HEK293T (cell line): ENCODE measurements at regions not wholly inside any gene's neighbourhood (a gene's known extent, or its start where the extent isn't known, plus 50 kb on each side); places are given as distances from the start of the nearest gene placed in this dataset.
"Not testable (repeated sequence)": the region's sequence is repeated elsewhere in the genome, so short reads cannot be mapped to it uniquely, and the experiment has no call there.

Source experiments
- CTCF ChIA-PET: fragments of 350-600 bp; formaldehyde crosslinking; extraction: SDS; loops from one replicate; lab custom pipeline; 2021; ENCODE audit warnings: antibody characterized with exemption, inconsistent platforms; lab: Yijun Ruan, JAX
- POLR2A ChIA-PET: fragments of 350-600 bp; formaldehyde crosslinking; extraction: SDS; loops from one replicate; lab custom pipeline; 2020; ENCODE audit warnings: antibody characterized with exemption, inconsistent platforms; lab: Yijun Ruan, JAX
- DNase-seq: peaks from one replicate; pipeline ENCODE4 v3.0.0; 2012; ENCODE audit warnings: mixed read lengths; ENCODE audit errors: extremely low spot score
- ARNT ChIP-seq: fragments of 450-650 bp; IDR thresholded peaks from 2 replicates; pipeline ENCODE4 v1.6.1; 2017; ENCODE audit warnings: mild to moderate bottlenecking
- BHLHE40 ChIP-seq: fragments of 450-650 bp; IDR thresholded peaks from 2 replicates; pipeline ENCODE4 v1.6.1; 2016; ENCODE audit warnings: mild to moderate bottlenecking, moderate library complexity, borderline replicate concordance
- CTBP1 ChIP-seq: fragments of 450-650 bp; IDR thresholded peaks from 2 replicates; pipeline ENCODE4 v1.6.1; 2016; ENCODE audit warnings: borderline replicate concordance
- ELF4 ChIP-seq: fragments of 450-650 bp; IDR thresholded peaks from 2 replicates; pipeline ENCODE4 v1.6.1; 2017; ENCODE audit warnings: antibody characterized with exemption
- FOXA1 ChIP-seq: fragments of 450-650 bp; IDR thresholded peaks from 2 replicates; pipeline ENCODE4 v1.6.1; 2016; ENCODE audit warnings: mild to moderate bottlenecking
- FOXK2 ChIP-seq: fragments of 450-650 bp; IDR thresholded peaks from 2 replicates; pipeline ENCODE4 v1.6.1; 2016; ENCODE audit warnings: mild to moderate bottlenecking
- FOXM1 ChIP-seq: fragments of 450-650 bp; IDR thresholded peaks from 2 replicates; pipeline ENCODE4 v1.6.1; 2017; ENCODE audit warnings: mild to moderate bottlenecking, borderline replicate concordance
- HDGF ChIP-seq: fragments of 450-650 bp; IDR thresholded peaks from 2 replicates; pipeline ENCODE4 v1.6.1; 2017; ENCODE audit warnings: antibody characterized with exemption, borderline replicate concordance
- L3MBTL2 ChIP-seq: fragments of 450-650 bp; conservative IDR thresholded peaks from 2 replicates; pipeline ENCODE4 v1.6.1; 2016; ENCODE audit warnings: mild to moderate bottlenecking
- LEF1 ChIP-seq: fragments of 450-650 bp; IDR thresholded peaks from 2 replicates; pipeline ENCODE4 v1.6.1; 2017; ENCODE audit warnings: mild to moderate bottlenecking, borderline replicate concordance
- NFRKB ChIP-seq: fragments of 450-650 bp; IDR thresholded peaks from 2 replicates; pipeline ENCODE4 v1.6.1; 2016; ENCODE audit warnings: mild to moderate bottlenecking, moderate library complexity
- SP1 ChIP-seq: fragments of 450-650 bp; IDR thresholded peaks from 2 replicates; pipeline ENCODE4 v1.6.1; 2017
- SUZ12 ChIP-seq: fragments of 450-650 bp; IDR thresholded peaks from 2 replicates; pipeline ENCODE4 v1.6.1; 2016; ENCODE audit warnings: mild to moderate bottlenecking
- TARDBP ChIP-seq: fragments of 450-650 bp; IDR thresholded peaks from 2 replicates; pipeline ENCODE4 v1.6.1; 2016
- ZNF384 ChIP-seq: fragments of 450-650 bp; IDR thresholded peaks from 2 replicates; pipeline ENCODE4 v1.6.1; 2016
- TF ChIP-seq, protein P1 (sequence below): fragments of 450-650 bp; IDR thresholded peaks from 2 replicates; pipeline ENCODE4 v1.6.1; 2016

DNA sequence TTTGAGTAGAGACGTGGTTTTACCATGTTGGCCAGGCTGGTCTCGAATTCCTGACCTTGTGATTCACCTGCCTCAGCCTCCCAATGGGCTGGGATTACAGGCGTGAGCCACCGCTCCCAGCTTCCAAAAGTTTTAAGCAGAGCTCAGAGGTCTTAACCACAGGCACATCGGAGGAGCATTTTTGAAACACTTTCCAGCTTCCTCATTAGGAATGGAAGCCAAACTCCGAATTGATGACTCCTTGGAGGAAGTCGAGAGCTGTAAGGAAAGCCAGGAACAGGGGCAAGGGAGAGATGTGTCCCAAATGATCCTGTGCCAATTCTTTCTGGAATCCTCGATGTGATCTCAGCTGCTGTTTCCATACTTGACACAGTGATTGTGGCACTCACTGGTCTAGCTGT lies 56.2 kb upstream of the CCZ1B start:
- DNase-seq, POLR2A ChIA-PET, CTCF ChIA-PET: not testable (repeated sequence)

DNA sequence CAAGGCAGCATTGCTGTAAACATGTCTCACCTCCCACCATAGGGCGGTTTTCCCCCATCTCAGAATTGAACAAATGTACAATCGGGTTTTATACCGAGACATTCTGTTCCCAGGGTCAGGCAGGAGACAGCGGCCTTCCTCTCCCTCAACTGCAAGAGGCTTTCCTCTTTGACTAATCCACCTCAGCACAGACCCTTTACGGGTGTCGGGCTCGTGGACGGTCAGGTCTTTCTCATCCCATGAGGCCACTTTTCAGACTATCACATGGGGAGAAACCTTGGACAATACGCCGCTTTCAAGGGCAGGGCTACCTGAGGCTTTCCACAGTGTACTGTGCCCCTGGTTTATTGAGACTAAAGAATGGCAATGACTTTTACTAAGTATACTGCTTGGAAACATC lies 57.7 kb upstream of the CCZ1B start:
- CTCF ChIA-PET, DNase-seq, POLR2A ChIA-PET: not testable (repeated sequence)

DNA sequence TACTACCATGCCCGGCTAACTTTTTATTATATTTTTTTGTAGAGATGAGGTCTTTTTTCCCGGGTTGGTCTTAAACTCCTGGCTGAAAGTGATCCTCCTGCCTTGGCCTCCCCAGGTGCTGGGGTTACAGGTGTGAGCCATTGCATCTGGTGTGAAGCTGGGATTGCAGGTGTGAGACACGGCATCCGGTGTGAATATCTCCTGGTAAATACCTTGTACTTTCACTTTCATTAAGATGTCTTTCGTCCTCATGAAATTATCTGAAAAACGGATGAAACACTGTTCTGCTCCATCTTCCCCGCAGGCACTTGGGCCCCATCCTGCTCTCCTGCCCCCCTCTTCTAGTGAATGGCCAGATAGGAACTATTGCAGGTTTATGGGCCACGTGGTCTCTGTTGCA lies 60.1 kb upstream of the CCZ1B start:
- no peak for TF ChIP-seq NFRKB
- TF ChIP-seq CTBP1, result no peak
- no peak for TF ChIP-seq LEF1
- no peak for TF ChIP-seq TARDBP
- no peak for TF ChIP-seq FOXK2
- no peak for TF ChIP-seq L3MBTL2
- no peak for TF ChIP-seq SP1
- no peak for TF ChIP-seq HDGF
- no peak for TF ChIP-seq FOXM1
- no peak for TF ChIP-seq ELF4
- no peak for TF ChIP-seq ZNF384
- TF ChIP-seq BHLHE40, result no peak
- TF ChIP-seq SUZ12, result no peak
- TF ChIP-seq, protein P1, sequence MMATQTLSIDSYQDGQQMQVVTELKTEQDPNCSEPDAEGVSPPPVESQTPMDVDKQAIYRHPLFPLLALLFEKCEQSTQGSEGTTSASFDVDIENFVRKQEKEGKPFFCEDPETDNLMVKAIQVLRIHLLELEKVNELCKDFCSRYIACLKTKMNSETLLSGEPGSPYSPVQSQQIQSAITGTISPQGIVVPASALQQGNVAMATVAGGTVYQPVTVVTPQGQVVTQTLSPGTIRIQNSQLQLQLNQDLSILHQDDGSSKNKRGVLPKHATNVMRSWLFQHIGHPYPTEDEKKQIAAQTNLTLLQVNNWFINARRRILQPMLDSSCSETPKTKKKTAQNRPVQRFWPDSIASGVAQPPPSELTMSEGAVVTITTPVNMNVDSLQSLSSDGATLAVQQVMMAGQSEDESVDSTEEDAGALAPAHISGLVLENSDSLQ, result no peak
- TF ChIP-seq FOXA1, result no peak
- TF ChIP-seq ARNT, result no peak
- ChIA-PET CTCF (no interaction called here), POLR2A (no interaction called here)
- DNase-seq, result no peak

DNA sequence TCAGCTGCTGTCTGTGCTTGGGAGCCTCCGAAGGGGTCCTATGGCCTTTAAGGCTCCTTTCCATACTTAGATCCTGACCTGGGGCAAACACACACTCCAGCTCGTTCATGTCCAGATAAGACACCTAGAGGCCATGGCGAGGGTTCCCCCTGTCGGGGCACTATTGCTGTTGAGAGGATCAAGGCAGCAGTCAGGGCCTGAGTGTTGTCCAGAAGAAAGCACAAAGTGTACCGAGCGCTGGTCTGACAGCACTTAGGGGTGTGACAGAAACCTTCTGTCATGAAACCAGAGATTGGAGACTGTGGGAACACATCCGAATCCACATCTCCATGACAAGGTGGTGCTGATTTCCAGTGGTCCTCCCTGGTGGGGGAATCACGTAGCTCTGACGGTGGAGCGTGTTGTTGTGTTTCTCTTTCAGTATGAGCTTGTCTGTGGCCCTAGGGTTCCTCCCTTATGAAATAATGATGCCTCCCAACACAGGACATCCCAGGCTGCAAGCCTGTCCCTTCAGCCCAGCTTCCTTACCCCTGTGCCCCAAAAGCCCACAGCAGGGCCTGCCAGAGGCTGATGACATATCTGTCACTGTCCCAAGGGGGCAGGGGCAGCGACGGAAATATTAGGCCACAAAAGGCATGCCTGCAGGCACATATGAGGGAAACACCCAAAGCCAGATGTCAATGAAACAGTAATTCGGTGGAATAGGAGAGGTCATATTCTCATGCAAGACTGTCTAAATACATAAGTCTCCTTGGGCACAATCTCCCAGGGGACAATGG lies 62.4 kb upstream of the CCZ1B start:
- CTCF ChIA-PET, result interaction anchor here (0.6 kb wide), 1 partner anchor 833 kb away, joined by 3 read pairs; no protein-coding TSS in a partner anchor
- DNase-seq, POLR2A ChIA-PET: not testable (repeated sequence)

DNA sequence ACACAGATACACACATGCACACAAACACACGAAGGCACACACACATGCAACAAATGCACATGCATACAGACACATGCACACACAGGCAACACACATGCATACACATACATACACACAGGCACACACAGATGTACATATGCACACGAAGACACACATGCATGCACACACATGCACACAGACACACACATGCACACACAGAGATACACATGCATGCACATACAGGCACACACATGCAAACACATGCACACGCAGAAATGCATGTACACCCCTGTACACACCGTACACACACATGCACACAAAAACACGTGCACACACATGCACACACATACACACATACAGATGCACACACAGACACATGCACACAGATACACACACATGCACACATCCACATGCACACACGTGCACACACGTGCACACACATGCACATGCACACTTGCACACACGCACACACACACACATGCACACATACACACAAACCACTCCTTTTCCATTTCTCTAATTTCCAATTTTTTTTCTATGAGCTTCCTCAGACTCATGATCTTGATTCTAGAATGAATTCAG lies 63.3 kb upstream of the CCZ1B start:
- ChIA-PET POLR2A (no interaction called here), CTCF (no interaction called here)
- TF ChIP-seq FOXK2 (no peak), SUZ12 (no peak), ZNF384 (no peak), SP1 (no peak), ELF4 (no peak), L3MBTL2 (no peak), LEF1 (no peak), FOXA1 (no peak), HDGF (no peak), TARDBP (no peak)
- TF ChIP-seq, protein P1, result no peak
- no peak for DNase-seq

DNA sequence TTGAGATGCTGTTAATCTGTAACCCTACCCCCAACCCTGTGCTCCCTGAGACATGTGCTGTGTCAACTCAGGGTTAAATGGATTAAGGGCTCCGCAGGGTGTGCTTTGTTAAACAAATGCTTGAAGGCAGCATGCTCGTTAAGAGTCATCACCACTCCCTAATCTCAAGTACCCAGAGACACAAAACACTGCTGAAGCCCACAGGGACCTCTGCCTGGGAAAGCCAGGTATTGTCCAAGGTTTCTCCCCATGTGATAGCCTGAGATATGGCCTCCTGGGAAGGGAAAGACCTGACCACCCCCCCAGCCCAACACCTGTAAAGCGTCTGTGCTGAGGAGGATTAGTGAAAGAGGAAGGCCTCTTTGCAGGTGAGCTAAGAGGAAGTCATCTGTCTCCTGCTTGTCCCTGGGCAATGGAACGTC lies 76.0 kb upstream of the CCZ1B start:
- CTCF ChIA-PET, DNase-seq, POLR2A ChIA-PET: not testable (repeated sequence)

DNA sequence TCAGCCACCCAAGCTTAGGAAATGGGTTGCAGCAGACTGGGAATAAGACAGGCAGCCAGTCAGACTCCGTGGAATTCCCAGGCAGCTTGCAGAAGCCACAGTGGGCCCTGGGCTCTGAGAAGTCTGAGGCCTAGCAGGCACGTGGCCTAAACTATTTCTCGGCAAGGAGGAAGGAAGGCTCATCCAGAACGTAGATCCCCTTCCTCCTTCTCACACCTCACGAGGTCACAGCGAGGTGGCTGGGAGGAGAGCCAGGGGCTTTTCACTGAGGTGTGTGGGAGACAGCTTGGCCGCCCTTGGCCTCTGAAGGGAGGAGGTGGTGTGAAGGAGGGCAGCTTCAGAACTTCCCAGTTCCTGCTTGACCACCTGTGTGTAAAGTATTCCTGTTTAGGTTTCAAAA lies 77.2 kb upstream of the CCZ1B start:
- CTCF ChIA-PET, DNase-seq, POLR2A ChIA-PET: not testable (repeated sequence)

DNA sequence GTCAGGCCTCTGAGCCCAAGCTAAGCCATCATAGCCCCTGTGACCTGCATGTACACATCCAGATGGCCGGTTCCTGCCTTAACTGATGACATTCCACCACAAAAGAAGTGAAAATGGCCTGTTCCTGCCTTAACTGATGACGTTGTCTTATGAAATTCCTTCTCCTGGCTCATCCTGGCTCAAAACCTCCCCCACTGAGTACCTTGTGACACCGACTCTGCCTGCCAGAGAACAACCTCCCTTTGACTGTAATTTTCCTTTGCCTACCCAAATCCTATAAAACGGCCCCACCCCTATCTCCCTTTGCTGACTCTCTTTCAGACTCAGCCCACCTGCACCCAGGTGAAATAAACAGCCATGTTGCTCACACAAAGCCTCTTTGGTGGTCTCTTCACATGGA lies 77.7 kb upstream of the CCZ1B start:
- POLR2A ChIA-PET, DNase-seq, CTCF ChIA-PET: not testable (repeated sequence)

DNA sequence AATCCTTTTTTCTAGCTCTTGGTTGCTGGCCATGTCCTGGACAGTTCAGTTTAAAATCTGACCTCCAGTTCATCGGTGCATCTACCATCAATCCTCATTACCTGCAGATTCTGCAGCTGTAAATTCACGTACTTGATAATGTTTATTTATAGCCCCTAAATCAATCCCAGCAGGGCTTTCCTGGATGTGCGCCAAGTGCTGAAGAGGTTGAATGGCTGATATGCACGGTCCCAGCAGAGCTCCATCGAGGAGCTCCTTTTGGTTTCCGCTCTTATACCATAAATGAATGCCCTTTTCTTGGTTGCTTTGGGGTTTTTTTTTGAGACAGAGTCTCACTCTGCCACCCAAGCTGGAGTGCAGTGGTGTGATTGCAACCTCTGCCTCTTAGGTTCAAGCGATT lies 91.2 kb upstream of the CCZ1B start:
- no peak for DNase-seq
- POLR2A ChIA-PET, result no interaction called here
- no peak for TF ChIP-seq ELF4
- TF ChIP-seq LEF1, result no peak
- TF ChIP-seq ARNT, result no peak
- no peak for TF ChIP-seq FOXM1
- TF ChIP-seq, protein P1, result no peak
- TF ChIP-seq ZNF384, result no peak
- TF ChIP-seq TARDBP, result no peak
- TF ChIP-seq BHLHE40, result no peak
- no peak for TF ChIP-seq CTBP1
- no peak for TF ChIP-seq SP1
- no peak for TF ChIP-seq L3MBTL2
- TF ChIP-seq NFRKB, result no peak
- no peak for TF ChIP-seq HDGF
- no peak for TF ChIP-seq SUZ12
- no peak for TF ChIP-seq FOXK2
- no peak for TF ChIP-seq FOXA1
- CTCF ChIA-PET, result no interaction called here

DNA sequence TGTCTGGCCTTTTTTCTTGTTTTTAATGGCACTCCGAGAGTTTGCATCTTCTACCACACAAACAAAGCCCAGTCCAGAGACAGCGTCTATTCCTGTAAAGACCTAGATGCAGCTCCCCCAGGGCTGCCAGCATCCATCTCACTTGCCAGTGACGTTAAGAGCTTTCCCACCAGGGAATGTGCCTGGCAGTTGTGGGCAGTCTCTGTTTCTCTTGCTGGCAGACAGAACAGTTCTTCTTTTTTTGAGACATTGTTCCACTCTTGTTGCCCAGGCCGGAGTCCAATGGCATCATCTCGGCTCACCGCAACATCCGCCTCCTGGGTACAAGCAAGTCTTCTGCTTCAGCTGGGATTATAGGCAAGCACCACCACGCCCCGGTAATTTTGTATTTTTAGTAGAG lies 93.1 kb upstream of the CCZ1B start:
- POLR2A ChIA-PET, CTCF ChIA-PET, DNase-seq: not testable (repeated sequence)

DNA sequence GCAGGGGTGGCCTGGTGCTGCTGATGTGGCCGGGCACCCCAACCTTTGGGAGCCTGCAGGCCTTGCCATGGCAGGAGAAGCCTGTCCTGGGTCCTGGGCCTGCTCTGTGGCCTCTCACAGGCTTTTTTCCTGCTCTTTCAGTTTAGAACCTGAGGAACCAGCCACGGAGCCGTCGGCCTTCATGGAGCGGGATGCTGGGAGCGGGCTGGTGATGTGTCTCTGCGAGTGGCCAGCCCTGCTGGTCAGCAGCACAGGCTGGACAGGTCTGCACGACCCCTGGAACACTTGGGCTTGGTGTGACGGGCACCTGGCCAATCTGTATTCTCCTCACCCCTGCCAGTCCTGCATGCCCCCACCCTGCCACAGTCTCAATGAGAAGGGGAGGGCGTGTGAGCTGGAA lies 98.4 kb upstream of the CCZ1B start:
- DNase-seq, POLR2A ChIA-PET: not testable (repeated sequence)

More for the DNA sequence above, 98.4 kb upstream of the CCZ1B start:
- CTCF ChIA-PET, result not testable (repeated sequence)
